Fibroblast of the conjunctiva (primary cell): ENCODE measurements at regions not wholly inside any gene's neighbourhood (a gene's known extent, or its start where the extent isn't known, plus 50 kb on each side); places are given as distances from the start of the nearest gene placed in this dataset.
"Not testable (repeated sequence)": the region's sequence is repeated elsewhere in the genome, so short reads cannot be mapped to it uniquely, and the experiment has no call there.

Experiments used
- DNase-seq: peaks from one replicate; pipeline ENCODE4 v3.0.0-alpha.2; 2010; ENCODE audit warnings: low read depth

DNA sequence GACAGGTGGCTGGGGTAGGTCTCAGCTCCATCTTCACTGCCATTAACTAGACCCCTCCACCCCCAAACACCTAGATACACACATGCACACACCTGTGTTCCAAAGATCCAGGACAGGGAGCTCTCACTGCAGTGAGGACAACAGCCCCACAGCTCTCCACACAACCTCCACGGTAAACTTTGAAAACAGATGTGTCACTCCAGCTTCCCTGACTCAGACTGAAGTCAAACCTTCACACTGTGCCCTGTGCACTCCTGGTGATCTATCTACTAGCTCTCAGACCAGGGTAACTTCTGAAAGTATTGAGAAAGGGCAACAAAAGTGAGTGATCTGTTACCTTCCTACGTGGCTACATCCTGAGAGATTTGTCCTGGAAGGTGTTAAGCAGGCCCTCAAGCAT, 519.8 kb downstream of the XPNPEP1 start:
- no peak for DNase-seq

- DNase-seq: no peak
Measured at GRCh38 chr10:109393425-109393824, 529.9 kb downstream of the XPNPEP1 start.

DNA sequence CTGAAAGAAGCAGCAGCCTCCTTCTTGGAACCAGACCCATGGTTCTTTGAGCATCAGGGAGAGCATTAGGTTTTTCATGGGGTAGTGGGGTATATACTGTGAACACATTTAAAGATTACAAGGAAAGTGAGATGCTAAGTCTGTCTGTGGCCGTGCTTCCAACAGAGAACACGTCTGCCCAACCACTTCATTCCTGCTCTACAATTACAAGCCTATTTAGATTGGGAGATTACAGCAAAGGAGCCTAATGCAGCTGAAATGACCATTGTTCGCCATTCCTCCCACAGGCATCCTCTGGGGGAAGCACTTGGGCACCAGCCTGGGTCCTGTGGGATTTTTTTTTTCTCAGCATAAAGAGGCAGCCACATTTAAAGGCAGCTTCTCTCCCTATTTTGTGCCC, 536.4 kb downstream of the XPNPEP1 start:
- no peak for DNase-seq

DNA sequence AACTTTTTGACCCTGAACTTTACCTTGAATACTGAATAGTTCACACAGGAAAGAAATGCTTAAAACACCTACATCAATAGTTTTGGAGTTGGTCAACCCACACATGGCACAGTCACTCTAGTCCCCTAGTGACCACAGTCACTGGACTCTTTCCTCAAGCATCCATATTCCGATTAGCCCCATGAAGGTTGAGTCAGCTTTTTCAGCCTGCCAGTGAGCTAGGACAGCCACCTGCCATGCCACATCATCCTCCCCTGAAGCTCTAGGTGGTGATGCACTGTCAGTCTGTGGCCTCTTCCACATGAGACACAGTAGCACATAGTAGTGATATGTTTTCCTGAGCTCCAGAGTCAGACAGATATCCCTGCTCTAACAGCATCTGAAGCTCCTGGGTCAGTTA, 537.2 kb downstream of the XPNPEP1 start:
- no peak for DNase-seq

DNA sequence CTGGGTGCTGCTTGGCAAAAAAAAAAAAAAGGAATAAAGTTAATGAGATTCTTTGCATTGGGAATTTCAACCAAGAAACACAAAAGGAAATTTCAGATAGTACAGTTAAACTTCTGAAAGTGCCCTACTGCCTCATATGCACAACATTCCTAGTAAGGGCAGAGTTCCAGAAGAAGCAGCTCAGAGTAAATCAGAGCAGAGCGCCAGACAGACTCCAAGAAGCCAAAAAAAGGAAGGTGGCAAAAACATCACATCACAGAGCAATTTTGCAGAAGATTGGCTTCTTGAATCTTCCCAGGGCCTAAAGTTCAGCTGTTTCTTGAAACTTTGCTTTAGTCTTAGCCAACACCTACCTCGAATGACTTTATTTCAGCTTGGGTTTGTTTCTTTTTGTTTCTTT, 544.1 kb downstream of the XPNPEP1 start:
- DNase-seq: no peak

GRCh38 chr10:109374215-109374614, 549.1 kb downstream of the XPNPEP1 start:
- peak; percentile 17 for DNase-seq

DNA sequence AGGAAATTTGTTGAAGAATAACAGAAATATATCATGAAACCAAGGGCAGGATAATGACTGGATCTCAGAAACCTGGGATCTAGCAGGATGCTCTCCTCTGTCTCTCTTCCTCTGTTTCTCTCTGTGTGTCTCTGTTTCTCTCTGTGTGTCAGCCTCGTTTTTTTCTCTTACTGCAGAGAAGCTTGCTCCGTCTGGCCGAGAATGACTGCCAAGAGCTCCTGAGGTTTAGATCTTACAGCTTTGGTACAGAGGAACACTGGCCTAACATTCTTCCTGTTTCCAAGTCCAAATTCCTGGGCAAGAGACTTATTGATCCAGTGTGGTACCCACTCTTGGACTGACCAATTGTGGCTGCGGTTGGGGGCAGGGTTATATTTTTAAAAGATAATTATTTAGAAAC, 564.0 kb downstream of the XPNPEP1 start:
- DNase-seq: no peak

- no peak for DNase-seq
Measured at GRCh38 chr10:109358325-109358724, 565.0 kb downstream of the XPNPEP1 start.

DNA sequence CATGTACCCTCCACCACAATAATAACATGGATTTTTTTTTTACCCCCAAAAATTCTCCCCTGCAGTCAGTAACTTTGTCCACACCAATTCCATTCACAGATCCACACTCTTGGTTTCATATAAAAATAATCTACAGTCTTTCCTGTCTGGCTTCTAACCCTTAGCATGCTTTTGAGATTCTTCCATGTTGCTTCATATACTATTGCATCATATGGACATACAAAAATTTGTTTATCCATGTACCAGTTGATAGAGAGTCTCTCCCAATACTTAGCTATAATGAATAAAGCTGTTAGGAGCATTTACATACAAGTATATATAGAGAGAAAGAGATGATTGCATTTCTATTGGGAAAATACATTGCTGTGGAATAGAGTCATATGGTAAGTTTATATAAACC, 575.0 kb downstream of the XPNPEP1 start:
- no peak for DNase-seq

- DNase-seq: no peak
Measured at GRCh38 chr10:109343293-109343692, 580.0 kb downstream of the XPNPEP1 start.

GRCh38 chr10:109341986-109342385, 581.3 kb downstream of the XPNPEP1 start:
- no peak for DNase-seq

- no peak for DNase-seq
Measured at GRCh38 chr10:109328001-109328400, 595.3 kb downstream of the XPNPEP1 start.

- DNase-seq: no peak
Measured at GRCh38 chr10:109327266-109327665, 596.0 kb downstream of the XPNPEP1 start.

- DNase-seq: no peak
Measured at GRCh38 chr10:109324721-109325120, 598.6 kb downstream of the XPNPEP1 start.

GRCh38 chr10:109317746-109318366, 605.5 kb downstream of the XPNPEP1 start:
- DNase-seq: no peak

DNA sequence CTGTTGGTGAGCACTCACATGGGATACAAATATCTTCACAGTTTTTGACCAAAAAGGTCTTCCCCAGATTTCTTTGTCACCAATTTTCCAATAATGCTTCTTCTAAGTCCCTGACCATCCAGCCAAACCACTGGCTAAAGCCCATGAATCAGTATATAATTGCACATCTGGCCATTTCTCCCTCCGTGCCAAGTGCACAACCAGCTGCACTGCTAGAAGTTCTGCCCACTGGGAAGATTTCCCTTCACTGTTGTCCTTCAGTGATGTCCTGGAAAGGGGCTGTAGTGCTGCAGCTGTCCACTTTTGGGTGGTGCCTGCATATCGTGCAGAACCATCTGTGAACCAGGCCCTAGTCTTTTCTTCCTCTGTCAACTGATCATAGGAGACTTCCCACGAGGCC, 609.3 kb downstream of the XPNPEP1 start:
- not testable (repeated sequence) for DNase-seq

DNA sequence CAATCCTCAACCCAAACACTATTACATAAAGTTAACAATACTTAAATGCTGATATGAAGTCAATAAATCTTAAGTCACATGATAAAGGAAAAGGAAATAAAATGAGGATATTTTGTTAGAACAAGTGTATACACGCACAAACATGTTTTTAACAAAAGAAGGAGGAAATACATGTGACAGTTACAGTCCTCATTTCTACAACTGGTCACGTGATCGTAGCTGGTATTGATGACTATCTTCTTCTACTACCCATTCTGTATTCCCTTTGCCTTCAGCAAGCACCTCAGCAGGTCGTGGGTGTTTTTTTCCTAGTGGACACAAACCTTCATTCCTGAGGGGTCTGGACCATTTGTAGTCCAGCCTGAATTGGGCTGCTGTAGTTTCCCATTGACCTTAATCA, 610.8 kb downstream of the XPNPEP1 start:
- DNase-seq: not testable (repeated sequence)

- no peak for DNase-seq
Measured at GRCh38 chr10:109308971-109309370, 614.3 kb downstream of the XPNPEP1 start.

DNA sequence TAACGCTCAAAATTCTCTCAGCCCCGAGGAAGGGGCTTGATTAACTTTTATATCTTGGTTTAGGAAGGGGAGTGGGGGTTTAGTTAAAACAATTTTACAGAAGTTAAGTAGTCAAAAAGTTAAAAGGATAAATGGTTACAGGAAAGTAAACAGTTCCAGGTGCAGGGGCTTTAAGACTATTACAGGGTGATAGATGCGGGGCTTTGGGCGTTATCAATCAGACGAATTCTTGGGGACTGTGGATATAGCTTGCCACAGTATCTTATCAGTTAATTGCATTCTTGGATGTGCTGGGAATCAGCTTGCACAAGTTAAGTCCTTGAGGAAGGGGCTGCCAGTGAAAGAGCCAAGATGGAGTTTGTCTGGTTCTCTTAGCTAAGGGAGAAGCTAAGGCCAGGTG, 616.2 kb downstream of the XPNPEP1 start:
- DNase-seq: not testable (repeated sequence)

DNA sequence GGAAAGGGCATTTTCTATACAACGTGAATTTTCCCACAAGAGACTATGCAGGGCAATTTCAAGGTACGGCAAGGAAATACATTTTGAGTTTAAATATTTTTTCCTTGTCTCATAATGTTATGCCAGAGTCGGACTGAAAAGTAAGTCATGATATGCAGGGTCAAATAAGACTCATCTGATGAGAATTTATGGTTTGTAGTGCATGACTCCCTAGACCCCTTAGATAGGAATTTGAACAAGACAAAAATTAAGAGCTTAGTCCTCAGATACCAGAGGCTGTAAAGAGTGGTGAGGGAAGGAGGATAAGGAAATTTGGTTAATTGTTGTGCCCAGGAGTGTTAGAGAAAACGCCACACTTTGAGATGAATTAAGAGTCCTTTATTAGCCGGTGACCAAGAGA, 616.6 kb downstream of the XPNPEP1 start:
- no peak for DNase-seq

- no peak for DNase-seq
Measured at GRCh38 chr10:109287858-109288257, 635.5 kb downstream of the XPNPEP1 start.

DNA sequence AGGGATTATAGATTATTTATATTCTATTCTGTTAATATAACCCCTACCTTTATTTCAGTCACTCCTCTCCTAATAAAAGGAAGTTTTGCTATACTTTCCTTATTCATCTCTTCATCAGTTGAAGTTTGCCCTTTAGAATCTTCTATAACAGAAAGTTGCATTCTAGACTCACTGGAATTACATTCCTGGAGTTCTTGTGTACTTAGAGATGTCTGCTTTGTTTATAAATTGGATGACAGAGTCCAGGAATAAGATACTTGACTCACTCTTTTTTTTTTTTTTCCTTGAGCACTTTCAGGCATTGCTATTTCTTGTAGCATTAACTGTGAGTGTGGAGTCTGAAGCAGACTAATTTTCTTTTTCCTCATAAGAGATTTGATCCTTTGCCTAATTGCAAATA, 640.8 kb downstream of the XPNPEP1 start:
- DNase-seq: peak; percentile 35

- DNase-seq: no peak
Measured at GRCh38 chr10:109281347-109281746, 642.0 kb downstream of the XPNPEP1 start.

DNA sequence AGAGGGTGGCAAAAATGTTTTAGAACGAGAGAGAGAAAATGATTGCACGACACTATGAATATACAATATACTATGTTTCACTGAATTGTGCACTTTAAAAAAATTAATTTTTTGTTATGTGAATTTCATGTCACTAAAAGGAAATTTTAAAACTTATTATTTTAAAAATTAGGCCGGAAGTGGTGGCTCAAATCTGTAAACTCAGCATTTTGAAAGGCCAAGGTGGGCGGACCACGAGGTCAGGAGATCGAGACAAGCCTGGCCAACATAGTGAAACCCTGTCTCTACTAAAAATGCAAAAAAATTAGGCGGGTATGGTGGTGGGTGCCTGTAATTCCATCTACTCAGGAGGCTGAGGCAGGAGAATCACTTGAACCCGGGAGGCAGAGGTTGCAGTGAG, 642.5 kb downstream of the XPNPEP1 start:
- DNase-seq: no peak

DNA sequence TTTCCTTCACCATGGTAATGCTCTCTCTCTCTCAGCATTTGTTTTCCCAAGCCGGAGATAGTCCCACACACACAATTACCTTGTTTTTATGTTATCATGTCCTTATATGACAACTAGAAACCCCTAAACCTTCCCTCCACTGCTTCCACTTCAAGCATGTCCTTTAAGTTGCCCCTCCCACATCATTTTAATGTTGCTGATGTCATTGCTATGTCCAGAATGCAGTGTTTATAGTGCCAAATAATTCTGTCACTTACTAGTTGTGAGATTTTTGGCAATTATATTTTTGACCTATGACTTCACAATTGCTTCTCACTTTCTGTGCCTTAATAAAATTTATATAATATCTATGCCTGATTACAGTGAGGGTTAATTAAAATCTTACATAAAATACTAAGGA, 645.9 kb downstream of the XPNPEP1 start:
- no peak for DNase-seq
